HG02884 (cell line): ENCODE measurements at regions not wholly inside any gene's neighbourhood (a gene's known extent, or its start where the extent isn't known, plus 50 kb on each side); places are given as distances from the start of the nearest gene placed in this dataset.
"Not testable (repeated sequence)": the region's sequence is repeated elsewhere in the genome, so short reads cannot be mapped to it uniquely, and the experiment has no call there.

Source experiments
- ATAC-seq: cut with Tn5 transposase; IDR thresholded peaks from one replicate; pipeline ENCODE4 v1.9.1; 2021; ENCODE audit warnings: mild to moderate bottlenecking, moderate library complexity; ENCODE audit not compliant: unreplicated experiment

GRCh38 chr16:17992416-17992815, 344.1 kb downstream of the NPIPA8 start:
- ATAC-seq: no peak

- ATAC-seq: no peak
Measured at GRCh38 chr16:17989255-17989654, 347.3 kb downstream of the NPIPA8 start.

DNA sequence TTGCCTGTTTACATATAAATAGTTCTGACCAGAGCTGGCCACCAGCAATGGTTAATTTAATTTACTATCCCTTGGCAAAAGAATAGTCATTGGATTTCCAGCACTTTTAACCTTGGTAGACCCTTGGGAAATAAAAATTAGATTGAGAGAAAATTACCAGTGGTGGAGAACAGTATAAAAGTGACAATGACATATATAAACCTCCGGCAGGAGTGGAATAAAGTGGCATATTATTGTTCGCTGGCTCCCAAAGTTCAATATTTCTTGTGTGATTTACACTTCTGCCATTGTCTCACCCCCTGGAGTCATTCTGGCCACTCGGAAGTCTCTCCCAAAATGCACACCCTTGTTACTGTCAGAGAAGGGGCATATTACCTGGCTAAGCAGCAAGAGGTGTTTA, 347.7 kb downstream of the NPIPA8 start:
- ATAC-seq: no peak

DNA sequence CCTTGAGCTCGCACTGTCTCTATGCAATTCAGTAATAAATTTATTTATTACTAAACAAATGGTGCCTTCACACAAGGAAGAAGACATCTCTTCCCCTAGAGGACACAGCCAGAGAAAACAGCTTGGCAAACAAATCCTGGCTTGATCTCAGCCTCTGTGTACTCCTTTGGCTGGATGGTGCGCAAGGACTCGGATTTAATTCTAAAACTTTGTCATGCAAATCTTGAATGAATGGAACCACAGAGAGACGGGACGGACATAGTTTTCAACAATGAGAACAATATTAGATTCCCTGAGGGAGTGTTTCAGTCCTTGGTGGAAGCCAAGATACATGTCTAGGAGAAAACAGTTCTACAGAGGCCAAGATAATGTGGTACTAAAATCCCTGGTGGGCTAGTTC, 349.5 kb downstream of the NPIPA8 start:
- ATAC-seq: no peak

DNA sequence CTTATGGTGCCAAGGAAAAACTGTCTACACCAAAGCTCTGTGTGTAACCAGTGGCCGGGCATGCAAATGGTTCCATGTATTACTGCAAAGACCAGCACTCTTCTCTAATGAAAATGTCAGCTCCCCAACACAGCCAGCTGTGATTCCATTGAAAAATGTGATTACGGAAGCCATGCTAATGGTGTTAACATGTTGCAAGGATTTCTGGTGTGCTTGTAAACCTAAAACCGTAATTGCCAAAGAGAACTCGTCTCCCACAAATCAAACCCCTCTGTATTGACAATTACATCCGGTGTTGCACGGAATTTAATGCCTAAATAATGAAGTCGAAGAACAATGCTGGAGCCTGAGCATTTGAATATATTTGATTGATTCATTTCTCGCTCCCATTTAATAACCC, 351.7 kb downstream of the NPIPA8 start:
- ATAC-seq: no peak

DNA sequence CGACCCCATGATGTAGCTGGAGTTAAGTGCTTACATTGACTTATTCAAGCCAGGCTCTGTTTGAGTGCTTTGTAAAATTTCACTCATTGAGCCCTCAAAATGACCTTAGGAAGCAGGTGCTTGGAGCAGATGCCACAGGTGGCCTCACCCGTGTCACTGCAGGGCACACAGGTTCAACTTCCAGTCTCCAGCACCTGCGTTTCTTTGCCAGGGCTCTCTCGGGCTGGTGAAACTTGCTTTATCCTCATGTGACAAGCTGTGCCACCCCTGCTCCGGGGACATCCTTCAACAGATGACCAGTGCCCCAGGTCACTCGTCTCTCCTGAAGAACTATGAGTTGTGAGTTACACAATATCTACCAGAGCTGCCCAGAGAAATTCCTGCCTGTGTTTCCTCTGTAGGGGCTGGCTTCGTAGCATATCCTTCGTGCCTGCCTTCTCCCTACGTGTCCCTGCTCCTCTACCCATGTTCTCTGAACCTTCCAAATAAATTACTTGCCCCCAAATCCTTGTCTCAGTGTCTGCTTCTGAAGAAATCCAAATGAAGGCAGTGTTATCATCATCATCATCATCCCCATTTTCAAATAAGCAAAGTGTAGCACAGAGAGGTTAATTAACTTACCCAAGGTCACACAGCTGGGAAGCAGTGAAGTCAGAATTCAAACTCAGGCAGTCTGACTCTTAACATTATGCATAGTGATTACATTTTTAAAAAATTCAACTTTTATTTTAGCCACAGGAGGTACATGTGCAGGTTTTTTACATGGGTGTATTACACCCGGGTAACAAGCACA, 352.5 kb downstream of the NPIPA8 start:
- ATAC-seq: no peak

GRCh38 chr16:17983114-17983513, 353.4 kb downstream of the NPIPA8 start:
- ATAC-seq: no peak

- no peak for ATAC-seq
Measured at GRCh38 chr16:17977260-17977659, 359.3 kb downstream of the NPIPA8 start.

- no peak for ATAC-seq
Measured at GRCh38 chr16:17972460-17972943, 364.0 kb downstream of the NPIPA8 start.

DNA sequence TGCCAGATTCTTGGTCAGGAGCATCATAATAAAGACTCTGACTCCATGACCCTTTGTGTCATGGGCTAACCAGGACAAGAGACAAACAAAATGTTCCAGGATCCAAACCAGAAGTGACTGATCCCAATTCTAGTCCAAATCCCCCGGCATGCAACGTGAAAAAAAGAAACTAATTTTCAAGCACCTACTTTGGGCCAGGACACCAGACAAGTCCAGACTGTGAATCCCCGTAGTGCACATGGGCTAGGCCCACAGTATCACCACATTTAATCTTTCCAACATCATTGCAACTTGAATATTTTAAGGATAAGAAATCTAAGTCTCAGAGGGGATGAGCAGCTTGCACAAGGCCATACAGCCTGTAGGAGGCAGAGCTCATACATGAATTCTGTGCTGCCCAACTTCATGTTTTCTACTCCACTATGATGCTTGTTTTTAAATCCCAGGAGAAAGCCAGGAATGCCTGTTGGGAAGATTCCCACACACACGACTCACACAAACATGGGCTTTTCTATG, 365.7 kb downstream of the NPIPA8 start:
- ATAC-seq: no peak

DNA sequence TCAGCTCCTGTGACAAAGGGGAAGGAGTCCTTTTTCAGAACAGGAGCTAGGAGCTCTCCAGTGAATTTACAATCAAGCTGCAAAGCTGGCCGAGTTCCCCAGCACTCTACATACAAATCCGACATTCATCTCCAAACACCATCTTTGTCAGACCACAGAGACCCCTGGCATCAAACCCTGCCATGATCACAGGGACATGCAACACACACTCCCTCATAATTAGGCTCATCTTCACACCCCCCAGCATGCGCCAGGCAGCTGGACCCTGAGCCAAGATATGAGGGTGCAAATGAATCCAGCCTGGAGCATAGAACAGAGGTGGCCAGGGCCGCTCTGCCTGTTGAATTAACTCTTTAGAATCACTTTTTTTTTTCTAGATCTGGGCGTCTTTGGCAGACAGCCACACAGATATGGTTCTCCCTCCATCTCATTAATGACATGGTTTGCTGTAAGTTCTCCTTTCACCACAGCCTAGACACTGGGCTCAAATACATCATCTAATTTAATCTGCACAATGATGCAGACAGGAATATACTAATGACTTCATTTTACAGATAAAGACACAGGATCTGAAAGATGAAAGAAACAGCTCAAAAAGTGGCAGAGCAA, 366.3 kb downstream of the NPIPA8 start:
- ATAC-seq: no peak

- no peak for ATAC-seq
Measured at GRCh38 chr16:17965133-17965900, 371.2 kb downstream of the NPIPA8 start.

GRCh38 chr16:17964196-17964595, 372.3 kb downstream of the NPIPA8 start:
- no peak for ATAC-seq

- ATAC-seq: no peak
Measured at GRCh38 chr16:17963185-17963836, 373.2 kb downstream of the NPIPA8 start.

- no peak for ATAC-seq
Measured at GRCh38 chr16:17962726-17963125, 373.8 kb downstream of the NPIPA8 start.

DNA sequence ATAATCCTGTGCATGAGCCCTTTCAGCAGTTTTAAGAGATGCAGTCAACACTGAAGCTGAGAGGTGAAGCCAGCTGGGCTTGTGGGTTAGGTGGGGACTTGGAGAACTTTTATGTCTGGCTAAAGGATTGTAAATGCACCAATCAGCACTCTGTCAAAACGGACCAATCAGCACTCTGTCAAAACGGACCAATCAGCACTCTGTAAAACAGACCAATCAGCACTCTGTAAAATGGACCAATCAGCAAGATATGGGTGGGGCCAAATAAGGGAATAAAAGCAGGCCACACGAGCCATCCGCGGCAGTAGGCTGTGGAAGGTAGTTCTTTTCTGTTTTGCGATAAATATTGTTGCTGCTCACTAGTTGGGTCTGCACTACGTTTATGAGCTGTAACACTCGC, 374.7 kb downstream of the NPIPA8 start:
- ATAC-seq: not testable (repeated sequence)

DNA sequence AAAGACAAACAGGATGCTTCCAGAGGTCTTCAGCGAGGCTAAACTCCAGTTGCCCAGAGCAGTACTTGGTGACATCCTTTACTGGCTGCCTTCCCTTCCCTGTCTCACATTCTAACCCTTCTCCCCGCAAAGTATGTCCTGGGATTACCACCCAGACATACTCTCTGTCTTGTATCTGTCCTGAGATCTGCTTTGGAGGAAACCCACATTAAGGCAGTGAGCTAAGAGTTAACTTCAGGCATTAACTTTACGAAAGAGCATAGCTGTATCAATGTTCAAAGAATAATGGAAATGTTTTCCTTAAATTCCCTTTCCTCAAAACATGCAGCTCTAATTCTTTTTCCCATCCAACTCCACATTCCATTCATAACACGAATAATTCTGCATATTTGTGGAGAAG, 385.2 kb downstream of the NPIPA8 start:
- no peak for ATAC-seq

GRCh38 chr16:17949982-17950250, 386.6 kb downstream of the NPIPA8 start:
- ATAC-seq: no peak

GRCh38 chr16:17949141-17949981, 387.2 kb downstream of the NPIPA8 start:
- no peak for ATAC-seq

DNA sequence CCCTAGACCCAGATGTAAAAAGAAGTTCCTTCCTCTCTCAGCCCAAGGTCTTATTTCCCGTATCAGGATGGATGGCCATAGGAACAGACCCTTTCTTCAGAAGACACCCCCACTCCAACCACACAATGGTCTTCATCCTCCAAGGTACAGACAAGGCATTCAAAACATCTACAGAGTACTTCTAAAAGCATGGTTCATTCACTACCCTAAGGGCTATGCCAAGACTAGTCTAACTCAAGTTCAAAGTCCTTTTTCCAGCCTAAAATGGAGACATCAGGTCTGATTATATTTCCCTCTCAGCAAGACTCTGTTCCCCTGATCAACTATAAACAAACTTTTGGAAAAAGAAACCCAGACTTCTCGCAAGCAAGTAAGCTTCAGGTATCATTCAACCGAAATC, 388.9 kb downstream of the NPIPA8 start:
- ATAC-seq: no peak
